Immature natural killer cell (primary cell): ENCODE measurements at regions not wholly inside any gene's neighbourhood (a gene's known extent, or its start where the extent isn't known, plus 50 kb on each side); places are given as distances from the start of the nearest gene placed in this dataset.

Source experiments
- DNase-seq, 3 donors: peaks; one replicate each; pipeline ENCODE4 v3.0.0; 2022; ENCODE audit warnings: mixed read lengths in 1 of 3
- H3K27ac Mint-ChIP-seq, 6 donors: one replicate each; pipeline ENCODE4 v1.8.0; 2020; ENCODE audit warnings: mixed read lengths in 6 of 6, mild to moderate bottlenecking in 5 of 6, inconsistent platforms in 4 of 6, moderate library complexity in 3 of 6
- H3K27me3 Mint-ChIP-seq, 3 donors: one replicate each; pipeline ENCODE4 v1.8.0; 2020 to 2021; ENCODE audit warnings: low read depth in 3 of 3, mild to moderate bottlenecking in 3 of 3, mixed read lengths in 3 of 3, moderate library complexity in 3 of 3, inconsistent platforms in 1 of 3
- H3K36me3 Mint-ChIP-seq, 3 donors: one replicate each; pipeline ENCODE4 v1.8.0; 2020; ENCODE audit warnings: mixed read lengths in 3 of 3, inconsistent platforms in 2 of 3, mild to moderate bottlenecking in 2 of 3
- H3K4me1 Mint-ChIP-seq, 2 donors: one replicate each; pipeline ENCODE4 v1.8.0; 2020; ENCODE audit warnings: inconsistent platforms in 2 of 2, mild to moderate bottlenecking in 2 of 2, mixed read lengths in 2 of 2, moderate library complexity in 1 of 2
- H3K4me3 Mint-ChIP-seq, 5 donors: one replicate each; pipeline ENCODE4 v1.8.0; 2020; ENCODE audit warnings: mild to moderate bottlenecking in 5 of 5, mixed read lengths in 5 of 5, inconsistent platforms in 3 of 5, moderate library complexity in 3 of 5
- H3K9me3 Mint-ChIP-seq, 6 donors: one replicate each; pipeline ENCODE4 v1.8.0; 2020; ENCODE audit warnings: mild to moderate bottlenecking in 6 of 6, mixed read lengths in 6 of 6, inconsistent platforms in 4 of 6, moderate library complexity in 3 of 6

DNA sequence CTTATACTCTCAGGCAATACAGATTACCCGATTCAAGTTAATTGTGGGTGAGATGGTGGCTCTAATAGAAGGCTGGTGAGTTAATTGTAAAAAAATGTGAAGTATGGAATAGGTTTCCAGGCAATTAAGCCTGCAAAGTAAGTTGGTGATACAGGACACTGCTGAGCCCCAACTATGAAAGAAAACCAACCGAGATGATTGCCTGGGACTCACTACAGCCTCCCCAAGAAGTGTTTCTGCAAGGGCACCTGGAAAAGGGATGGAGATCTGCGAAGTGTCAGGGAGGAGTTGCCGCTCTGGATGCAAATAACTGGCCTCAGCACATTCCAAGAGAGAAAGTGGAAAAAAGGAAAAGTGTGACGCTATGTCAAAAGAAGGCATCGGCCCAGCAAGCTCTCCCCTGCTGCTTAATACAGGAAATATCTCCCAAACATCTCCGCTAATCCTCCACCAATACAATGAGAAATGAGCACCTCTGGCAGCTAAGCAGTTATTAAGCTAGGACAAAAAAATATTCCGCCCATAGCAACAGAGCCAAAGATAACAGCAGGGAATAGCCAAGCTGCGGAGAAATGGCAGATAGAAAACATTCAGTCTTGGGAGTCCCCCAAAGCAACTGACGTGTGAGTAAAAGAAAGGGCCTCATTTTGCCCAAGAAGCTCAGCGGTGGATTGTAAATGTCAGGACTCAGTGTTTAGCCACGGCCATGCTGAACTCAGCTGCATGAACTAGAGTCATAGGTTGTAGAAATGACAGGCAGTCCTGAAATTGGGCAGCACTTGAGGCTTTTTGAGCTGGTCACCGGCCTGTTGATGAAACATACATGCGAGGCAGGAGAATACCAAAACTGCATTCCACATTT is 133.7 kb downstream of the SNX19 start:
- Mint-ChIP-seq H3K4me1 (no peaks in the 10 kb centered on the region), H3K27ac (no peak overlapping the region), H3K4me3 (no peak overlapping the region)

DNA sequence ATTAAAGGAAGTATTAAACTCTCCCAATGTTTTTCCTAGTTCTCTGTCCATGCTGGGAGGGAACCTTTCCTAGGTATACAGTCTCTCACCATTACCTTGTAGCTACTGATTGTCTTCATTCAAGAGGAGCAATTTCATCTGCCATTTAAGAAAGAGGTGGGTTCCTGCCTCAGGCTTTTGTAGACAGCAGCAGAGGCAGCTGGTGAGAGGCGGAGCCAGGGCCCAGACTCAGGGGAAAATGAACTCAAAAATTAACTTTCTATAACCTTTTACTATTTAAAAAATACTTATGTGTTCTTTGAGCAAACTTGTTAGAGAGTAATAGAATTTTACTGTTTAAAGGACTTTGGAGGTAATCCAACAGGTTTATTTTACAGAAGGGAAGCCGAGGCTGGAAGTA is 133.0 kb downstream of the SNX19 start:
- no peaks in the 10 kb centered on the region for H3K4me1 Mint-ChIP-seq
- no peaks in the 10 kb centered on the region for H3K36me3 Mint-ChIP-seq
- no peak overlapping the region for H3K4me3 Mint-ChIP-seq
- H3K27ac Mint-ChIP-seq, result no peak overlapping the region
- H3K27me3 Mint-ChIP-seq, result peaks cover 0 to 2% (median 0%) of the 10 kb centered on the region in 3 donors
- H3K9me3 Mint-ChIP-seq, result no peaks in the 10 kb centered on the region
- DNase-seq, result no peak

More for the DNA sequence above, 133.7 kb downstream of the SNX19 start:
- DNase-seq, result no peak
- no peaks in the 10 kb centered on the region for H3K36me3 Mint-ChIP-seq
- H3K9me3 Mint-ChIP-seq, result no peaks in the 10 kb centered on the region
- peaks cover 0 to 2% (median 0%) of the 10 kb centered on the region in 3 donors for H3K27me3 Mint-ChIP-seq

DNA sequence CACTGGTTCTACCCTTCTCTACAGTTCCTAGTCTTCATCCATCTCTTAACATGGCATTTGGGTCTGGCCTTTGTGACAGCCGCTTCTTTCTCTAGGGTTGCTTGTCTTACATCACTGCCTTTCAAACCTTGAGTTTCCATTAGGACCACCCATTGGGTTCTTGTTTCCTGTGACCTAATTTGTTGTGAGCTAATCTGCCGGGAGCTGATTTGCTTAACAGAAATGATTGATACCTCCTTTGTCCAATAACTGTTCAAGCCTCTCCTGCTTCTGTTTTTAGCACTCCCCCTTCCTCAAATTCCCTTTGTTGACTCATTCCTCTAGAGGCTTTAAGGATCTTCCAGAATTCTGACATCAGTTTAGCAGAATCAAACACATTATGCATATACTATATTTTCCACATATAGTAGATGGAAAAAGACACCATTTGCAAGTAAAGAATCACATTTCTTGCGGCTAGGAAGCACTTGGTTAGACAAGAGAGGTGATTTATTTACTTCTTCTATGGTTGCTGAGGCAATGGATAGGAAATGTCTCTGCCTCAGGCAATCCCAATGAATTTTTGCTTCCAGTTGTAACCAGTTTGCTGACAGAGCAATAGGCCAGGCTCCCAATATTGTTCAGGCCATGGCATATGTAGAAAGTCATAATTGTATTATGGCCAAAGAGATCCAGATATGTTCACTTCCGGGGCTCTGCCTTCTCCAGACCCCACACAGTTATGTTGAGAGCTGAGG is 130.7 kb downstream of the SNX19 start:
- Mint-ChIP-seq H3K36me3 (peaks cover 0 to 4% (median 0%) of the 10 kb centered on the region in 3 donors), H3K9me3 (peaks cover 0 to 11% (median 3%) of the 10 kb centered on the region in 6 donors), H3K27ac (no peak overlapping the region), H3K27me3 (peaks cover 0 to 8% (median 0%) of the 10 kb centered on the region in 3 donors), H3K4me3 (no peak overlapping the region), H3K4me1 (no peaks in the 10 kb centered on the region)
- no peak for DNase-seq

DNA sequence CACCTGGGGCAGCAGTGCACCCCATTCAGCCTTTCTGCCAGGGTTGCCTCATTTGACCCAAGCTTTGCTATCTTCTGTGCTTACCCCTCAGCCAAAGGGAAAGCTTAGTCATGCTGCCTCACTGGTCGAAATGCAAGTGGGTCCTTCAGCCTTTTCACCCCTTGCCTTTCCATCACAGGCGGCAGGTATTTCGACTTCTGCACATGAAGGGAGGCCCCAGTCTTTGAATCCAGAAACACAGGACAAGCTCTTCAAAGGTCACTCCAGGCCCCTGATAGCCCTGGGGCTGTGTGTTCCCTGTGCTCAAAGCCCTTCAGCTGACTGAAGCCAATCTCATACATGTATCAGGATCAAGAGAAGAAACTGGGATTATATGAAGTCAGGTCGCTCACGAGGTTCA is 129.7 kb downstream of the SNX19 start:
- H3K36me3 Mint-ChIP-seq, result peaks cover 0 to 9% (median 0%) of the 10 kb centered on the region in 3 donors
- peaks cover 3 to 22% (median 11%) of the 10 kb centered on the region in 6 donors for H3K9me3 Mint-ChIP-seq
- no peak overlapping the region for H3K27ac Mint-ChIP-seq
- no peaks in the 10 kb centered on the region for H3K4me1 Mint-ChIP-seq
- peaks cover 0 to 16% (median 9%) of the 10 kb centered on the region in 3 donors for H3K27me3 Mint-ChIP-seq
- H3K4me3 Mint-ChIP-seq, result no peak overlapping the region
- no peak for DNase-seq

DNA sequence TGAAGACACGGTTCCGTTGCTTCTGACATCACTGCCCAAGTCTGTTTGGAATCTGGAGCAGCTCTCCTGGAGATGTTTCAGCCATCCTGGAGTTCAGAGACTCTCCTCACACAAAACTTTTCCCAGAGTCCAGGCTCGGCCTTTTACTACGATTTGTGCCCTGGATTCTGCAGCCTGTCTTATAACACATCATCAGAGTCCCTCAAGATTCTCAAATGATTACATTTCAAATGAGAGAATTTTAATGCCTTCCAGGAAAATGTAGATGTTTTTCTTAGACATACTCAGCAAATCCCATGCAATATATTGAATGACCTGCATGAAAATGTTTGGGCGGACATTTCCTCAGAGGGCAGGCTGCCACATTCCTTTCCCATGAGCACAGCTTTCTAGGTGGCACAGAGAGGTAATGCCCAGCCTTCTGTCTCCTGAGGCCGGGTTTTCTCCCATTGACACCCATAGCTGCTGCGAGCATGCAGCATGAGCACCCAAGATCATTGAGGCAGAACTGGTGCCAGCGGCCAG is 129.1 kb downstream of the SNX19 start:
- Mint-ChIP-seq H3K27ac (no peak overlapping the region), H3K36me3 (peaks cover 0 to 9% (median 0%) of the 10 kb centered on the region in 3 donors), H3K4me1 (no peaks in the 10 kb centered on the region), H3K4me3 (no peak overlapping the region), H3K9me3 (peaks cover 3 to 24% (median 12%) of the 10 kb centered on the region in 6 donors), H3K27me3 (peaks cover 2 to 16% (median 9%) of the 10 kb centered on the region in 3 donors)
- DNase-seq, result no peak

DNA sequence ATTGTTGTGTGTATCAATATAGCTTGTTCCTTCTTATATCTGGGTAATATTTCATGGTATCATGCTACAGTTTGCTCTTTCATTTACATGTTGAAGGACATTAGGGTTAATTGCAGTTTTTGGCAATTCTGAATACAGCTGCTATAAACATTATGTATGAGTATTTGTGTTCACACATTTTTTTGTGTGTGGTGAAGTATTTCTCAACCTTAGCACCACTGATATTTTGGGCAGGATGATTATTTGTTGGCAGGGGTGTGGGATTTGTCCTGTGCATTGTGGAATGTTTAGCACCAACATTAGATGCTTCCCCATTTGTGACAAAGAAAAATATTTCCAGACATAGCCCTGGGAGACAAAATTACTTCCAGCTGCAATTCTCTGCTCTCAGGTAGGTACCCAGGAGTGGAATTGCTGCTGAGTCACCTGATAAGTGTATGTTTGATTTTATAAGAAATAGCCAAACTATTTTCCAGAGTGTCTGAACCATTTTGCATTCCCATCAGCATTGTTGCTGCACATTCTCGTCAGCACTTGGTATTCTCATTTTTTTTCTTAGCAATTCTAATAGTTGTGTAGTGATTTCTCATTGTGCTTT is 128.2 kb downstream of the SNX19 start:
- H3K4me1 Mint-ChIP-seq, result no peaks in the 10 kb centered on the region
- H3K9me3 Mint-ChIP-seq, result peaks cover 3 to 24% (median 12%) of the 10 kb centered on the region in 6 donors
- H3K27me3 Mint-ChIP-seq, result peaks cover 2 to 23% (median 9%) of the 10 kb centered on the region in 3 donors
- no peak overlapping the region for H3K27ac Mint-ChIP-seq
- no peak for DNase-seq
- H3K36me3 Mint-ChIP-seq, result peaks cover 0 to 9% (median 0%) of the 10 kb centered on the region in 3 donors
- H3K4me3 Mint-ChIP-seq, result no peak overlapping the region

DNA sequence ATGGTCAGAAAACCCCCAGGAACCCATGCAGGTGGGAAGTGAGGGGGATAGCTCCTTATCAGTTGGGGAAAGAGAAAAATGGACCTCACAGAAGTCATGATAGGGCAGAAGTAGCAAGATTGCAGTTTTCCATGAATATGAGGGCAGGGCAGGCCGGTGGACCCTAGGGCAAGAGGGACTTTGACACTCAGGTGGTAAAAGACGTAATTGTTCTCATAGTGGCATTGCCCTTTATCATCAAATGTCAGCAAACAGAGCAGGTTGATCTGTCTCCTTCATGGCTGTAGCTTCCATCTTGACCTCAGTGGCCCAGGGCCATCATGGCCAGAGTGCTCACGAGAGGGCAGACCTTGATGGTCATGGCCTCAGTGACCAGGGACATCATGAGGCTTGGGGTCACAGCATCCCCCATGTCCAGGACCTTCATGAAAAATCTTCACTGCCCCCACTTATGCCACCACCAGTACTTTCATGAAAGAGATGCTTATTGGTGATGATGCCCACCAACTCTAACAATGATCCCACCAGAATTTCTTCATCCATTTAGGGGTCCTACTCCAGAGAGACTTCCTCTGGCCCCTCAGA is 127.1 kb downstream of the SNX19 start:
- H3K27me3 Mint-ChIP-seq, result peaks cover 2 to 25% (median 9%) of the 10 kb centered on the region in 3 donors
- no peak overlapping the region for H3K4me3 Mint-ChIP-seq
- H3K36me3 Mint-ChIP-seq, result peaks cover 0 to 9% (median 0%) of the 10 kb centered on the region in 3 donors
- H3K9me3 Mint-ChIP-seq, result peaks cover 3 to 24% (median 12%) of the 10 kb centered on the region in 6 donors
- H3K27ac Mint-ChIP-seq, result no peak overlapping the region
- H3K4me1 Mint-ChIP-seq, result no peaks in the 10 kb centered on the region
- no peak for DNase-seq

DNA sequence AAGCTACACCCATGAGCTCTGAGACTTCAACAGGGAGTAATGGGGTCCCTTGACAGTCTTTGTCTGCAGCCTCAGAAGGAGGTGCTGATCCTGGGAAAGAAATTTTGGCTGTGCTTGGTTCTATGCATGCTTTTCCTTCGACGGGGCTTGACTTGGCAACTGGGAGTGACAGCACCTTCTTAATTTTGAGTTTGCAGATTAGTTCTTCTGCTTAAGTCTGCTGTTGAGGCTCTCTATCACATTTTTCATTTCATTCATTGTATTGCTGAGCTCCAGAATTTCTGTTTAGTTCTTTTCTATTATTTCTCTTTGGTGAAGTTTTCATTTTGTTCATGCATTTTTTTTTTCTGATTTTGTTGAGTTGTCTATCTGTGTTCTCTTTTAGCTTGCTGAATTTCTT is 125.6 kb downstream of the SNX19 start:
- DNase-seq, result no peak
- no peaks in the 10 kb centered on the region for H3K4me1 Mint-ChIP-seq
- H3K27me3 Mint-ChIP-seq, result peaks cover 2 to 29% (median 9%) of the 10 kb centered on the region in 3 donors
- H3K4me3 Mint-ChIP-seq, result no peak overlapping the region
- H3K27ac Mint-ChIP-seq, result no peak overlapping the region
- peaks cover 0 to 9% (median 0%) of the 10 kb centered on the region in 3 donors for H3K36me3 Mint-ChIP-seq
- peaks cover 3 to 24% (median 12%) of the 10 kb centered on the region in 6 donors for H3K9me3 Mint-ChIP-seq

DNA sequence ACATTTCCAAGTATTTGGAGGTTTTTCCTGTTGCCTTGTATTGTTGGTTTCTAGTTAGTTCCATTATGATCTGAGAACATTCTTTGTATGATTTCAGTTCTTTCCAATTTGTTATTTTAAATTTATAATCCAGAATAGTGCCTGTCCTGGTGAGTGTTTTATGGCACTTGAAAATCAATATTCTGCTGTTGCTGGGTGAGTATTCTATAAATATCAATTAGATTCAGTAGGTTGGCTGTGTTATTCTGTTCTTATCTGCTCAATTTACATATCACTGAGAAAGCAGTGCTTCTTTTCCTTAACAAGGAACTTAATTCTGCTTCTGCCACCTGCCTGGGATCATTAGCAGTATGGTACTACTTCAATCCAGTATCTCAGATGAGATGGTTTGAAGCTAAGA is 123.5 kb downstream of the SNX19 start:
- Mint-ChIP-seq H3K4me3 (no peak overlapping the region), H3K9me3 (peaks cover 3 to 24% (median 12%) of the 10 kb centered on the region in 6 donors), H3K36me3 (peaks cover 0 to 9% (median 0%) of the 10 kb centered on the region in 3 donors), H3K27ac (no peak overlapping the region), H3K27me3 (peaks cover 3 to 29% (median 9%) of the 10 kb centered on the region in 3 donors), H3K4me1 (no peaks in the 10 kb centered on the region)
- no peak for DNase-seq

DNA sequence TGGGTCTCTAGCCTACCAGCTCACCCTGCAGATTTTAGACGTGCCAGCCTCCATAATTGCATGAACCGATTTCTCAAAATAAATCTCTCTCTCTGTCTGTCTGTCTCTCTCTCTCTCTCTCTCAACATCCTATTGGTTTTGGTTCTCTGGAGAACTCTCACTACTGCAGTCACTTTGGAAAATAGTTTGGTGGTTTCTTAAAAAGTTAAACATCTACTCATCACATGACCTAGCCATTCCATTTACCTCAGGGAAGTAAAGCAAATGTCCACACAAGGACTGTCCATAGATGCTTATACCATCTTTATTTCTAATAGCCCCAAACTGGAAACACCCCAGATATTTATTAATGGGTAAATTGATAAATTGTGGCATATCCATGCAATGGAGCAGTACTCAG is 119.5 kb downstream of the SNX19 start:
- no peaks in the 10 kb centered on the region for H3K36me3 Mint-ChIP-seq
- peaks cover 0 to 17% (median 3%) of the 10 kb centered on the region in 3 donors for H3K27me3 Mint-ChIP-seq
- H3K4me1 Mint-ChIP-seq, result no peaks in the 10 kb centered on the region
- H3K27ac Mint-ChIP-seq, result no peak overlapping the region
- DNase-seq, result no peak
- H3K9me3 Mint-ChIP-seq, result peaks cover 0 to 3% (median 0%) of the 10 kb centered on the region in 6 donors
- H3K4me3 Mint-ChIP-seq, result no peak overlapping the region

DNA sequence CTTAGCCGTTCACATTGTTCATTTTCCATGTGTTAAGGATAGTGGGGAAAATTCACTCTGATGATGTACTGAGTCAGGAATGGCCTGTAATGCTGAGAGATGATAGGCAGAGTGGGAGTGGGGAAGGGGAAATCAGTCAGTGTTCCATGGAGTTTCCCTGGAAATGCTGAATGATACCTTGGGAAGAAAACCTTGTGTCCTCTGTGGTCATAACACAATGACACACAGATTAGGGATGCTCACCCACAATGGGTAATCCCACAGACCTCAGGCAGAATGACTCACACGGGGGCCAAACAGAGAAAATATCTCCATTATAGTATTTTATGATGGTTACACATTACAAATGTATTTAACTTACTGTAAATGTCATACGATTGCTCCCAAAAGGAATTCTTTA is 118.0 kb downstream of the SNX19 start:
- Mint-ChIP-seq H3K4me1 (no peaks in the 10 kb centered on the region), H3K36me3 (no peaks in the 10 kb centered on the region), H3K27me3 (peaks cover 0 to 8% (median 1%) of the 10 kb centered on the region in 3 donors), H3K9me3 (no peaks in the 10 kb centered on the region), H3K4me3 (no peak overlapping the region), H3K27ac (no peak overlapping the region)
- DNase-seq, result no peak

DNA sequence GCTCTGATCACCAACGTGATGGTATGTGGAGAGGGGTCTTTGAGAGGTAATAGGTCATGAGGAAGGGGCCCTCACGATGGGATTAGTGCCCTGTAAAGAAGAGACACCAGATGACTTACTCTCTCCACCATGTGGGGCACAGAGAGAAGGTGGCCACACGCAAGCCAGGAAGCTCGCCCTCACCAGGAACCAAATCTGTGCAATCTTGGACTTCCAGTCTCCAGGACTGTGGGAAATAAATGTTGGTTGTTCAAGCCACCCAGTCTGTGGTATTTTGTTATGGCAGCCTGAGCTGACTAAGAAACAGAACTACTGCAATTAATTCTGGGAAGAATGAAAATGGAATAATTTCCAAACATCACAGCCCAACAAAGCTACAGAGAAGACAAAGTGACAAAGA is 117.5 kb downstream of the SNX19 start:
- DNase-seq, result no peak
- no peaks in the 10 kb centered on the region for H3K36me3 Mint-ChIP-seq
- no peaks in the 10 kb centered on the region for H3K9me3 Mint-ChIP-seq
- H3K4me3 Mint-ChIP-seq, result no peak overlapping the region
- peaks cover 0 to 8% (median 4%) of the 10 kb centered on the region in 3 donors for H3K27me3 Mint-ChIP-seq
- H3K4me1 Mint-ChIP-seq, result no peaks in the 10 kb centered on the region
- H3K27ac Mint-ChIP-seq, result no peak overlapping the region

DNA sequence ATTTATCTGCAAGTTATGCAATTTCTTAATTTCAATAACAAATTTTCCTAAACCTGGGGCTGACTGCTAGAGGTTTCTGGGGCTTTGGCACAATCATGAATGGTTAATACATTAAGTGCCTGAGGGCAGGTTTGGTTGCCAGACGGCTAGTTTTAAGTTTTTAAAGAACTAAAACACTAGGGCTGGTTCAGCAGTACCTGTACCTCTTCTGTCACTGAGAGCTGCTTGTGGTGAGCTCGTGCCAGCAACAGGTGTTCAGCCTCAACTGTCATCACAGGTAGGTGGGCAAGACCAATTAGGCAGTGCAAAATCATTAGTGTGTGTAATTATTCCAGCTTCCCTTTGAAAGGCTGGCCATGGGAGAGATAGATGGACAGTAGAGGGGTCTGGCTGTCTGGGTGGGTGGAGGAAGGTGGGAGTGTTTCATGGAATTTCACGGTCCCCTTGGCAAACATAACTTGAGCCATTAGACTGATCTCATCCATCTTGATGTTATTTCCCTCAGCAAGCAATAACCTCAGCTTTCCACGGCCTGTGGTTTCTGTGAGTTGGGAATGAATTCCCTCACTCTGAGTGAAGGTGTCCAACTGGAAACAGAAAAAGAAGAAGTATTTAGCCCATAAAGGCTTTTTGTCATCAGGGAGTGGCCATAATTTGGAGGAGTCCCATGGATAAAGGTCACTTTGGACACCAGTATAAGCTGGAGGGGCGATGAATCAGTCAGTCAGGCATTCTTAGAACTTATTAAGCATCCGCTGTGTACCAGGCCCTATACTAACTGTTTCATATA is 114.8 kb downstream of the SNX19 start:
- Mint-ChIP-seq H3K4me1 (no peaks in the 10 kb centered on the region), H3K4me3 (no peak overlapping the region), H3K9me3 (no peaks in the 10 kb centered on the region), H3K36me3 (no peaks in the 10 kb centered on the region), H3K27me3 (peaks cover 0 to 8% (median 4%) of the 10 kb centered on the region in 3 donors), H3K27ac (no peak overlapping the region)
- no peak for DNase-seq
